ENCODE measurements at regions not wholly inside any gene's neighbourhood (a gene's known extent, or its start where the extent isn't known, plus 50 kb on each side); places are given as distances from the start of the nearest gene placed in this dataset.

DNA sequence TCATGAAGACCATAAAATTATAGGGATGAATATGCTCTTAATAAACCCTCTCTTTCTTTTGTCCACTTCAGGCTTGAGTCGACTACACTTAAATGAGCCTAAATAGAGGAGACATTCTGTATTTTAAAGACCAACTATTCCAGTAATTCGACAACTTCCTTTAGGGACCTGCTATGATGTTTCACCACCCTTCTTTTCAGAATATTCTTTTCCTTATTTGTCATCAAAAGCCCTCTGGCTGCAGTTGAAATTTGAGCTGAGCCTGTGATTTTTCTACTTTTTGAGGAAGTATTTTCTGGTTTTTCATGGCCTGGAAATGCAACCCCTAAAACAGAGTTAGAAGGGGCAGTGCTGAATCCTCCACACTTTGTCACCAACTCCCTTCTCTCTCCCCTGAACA, 287.0 kb downstream of the EPHA4 start (continued):
- TF ChIP-seq MYBL2 (CRISPR knock-in tag; IDR thresholded peaks at IDR 0.05) (no peak), RORB (CRISPR knock-in tag; IDR thresholded peaks at IDR 0.05) (no peak), FOXJ3 (CRISPR knock-in tag; IDR thresholded peaks at IDR 0.05; ENCODE audit: borderline replicate concordance) (no peak), FOXP1 (CRISPR knock-in tag; IDR thresholded peaks at IDR 0.05; ENCODE audit: borderline replicate concordance) (no peak)
- TF ChIP-seq, protein P1, sequence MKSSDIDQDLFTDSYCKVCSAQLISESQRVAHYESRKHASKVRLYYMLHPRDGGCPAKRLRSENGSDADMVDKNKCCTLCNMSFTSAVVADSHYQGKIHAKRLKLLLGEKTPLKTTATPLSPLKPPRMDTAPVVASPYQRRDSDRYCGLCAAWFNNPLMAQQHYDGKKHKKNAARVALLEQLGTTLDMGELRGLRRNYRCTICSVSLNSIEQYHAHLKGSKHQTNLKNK (CRISPR knock-in tag; IDR thresholded peaks at IDR 0.05) = no peak

DNA sequence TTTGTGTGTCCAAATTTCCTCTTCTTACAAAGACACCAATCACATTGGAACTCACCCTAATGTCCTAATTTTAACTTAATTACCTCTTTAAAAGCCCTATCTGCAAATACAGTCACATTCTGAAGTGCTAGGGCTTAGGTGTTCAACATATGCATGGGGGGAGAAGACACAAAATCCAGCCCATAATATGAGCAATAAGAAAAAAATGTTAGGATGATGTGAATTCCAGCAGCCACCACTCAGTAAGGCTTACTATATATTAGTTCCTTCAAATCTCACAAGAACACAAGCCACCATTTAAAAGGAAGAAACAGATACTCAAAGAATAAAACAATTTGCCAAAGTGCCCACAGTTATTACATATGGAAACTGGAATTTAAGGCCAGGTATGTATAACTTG, 285.7 kb downstream of the EPHA4 start:
- Mint-ChIP-seq H3K36me3 (no peaks in the 10 kb centered on the region), H3K4me3 (no peak overlapping the region), H3K27me3 (ENCODE audit: low read depth) (no peaks in the 10 kb centered on the region), H3K4me1 (peaks cover 31% of the 10 kb centered on the region), H3K27ac (no peak overlapping the region), H3K9me3 (no peaks in the 10 kb centered on the region)
- TF ChIP-seq CBFB (CRISPR knock-in tag; IDR thresholded peaks at IDR 0.05; ENCODE audit: low read depth) = no peak
- TF ChIP-seq, protein P2, sequence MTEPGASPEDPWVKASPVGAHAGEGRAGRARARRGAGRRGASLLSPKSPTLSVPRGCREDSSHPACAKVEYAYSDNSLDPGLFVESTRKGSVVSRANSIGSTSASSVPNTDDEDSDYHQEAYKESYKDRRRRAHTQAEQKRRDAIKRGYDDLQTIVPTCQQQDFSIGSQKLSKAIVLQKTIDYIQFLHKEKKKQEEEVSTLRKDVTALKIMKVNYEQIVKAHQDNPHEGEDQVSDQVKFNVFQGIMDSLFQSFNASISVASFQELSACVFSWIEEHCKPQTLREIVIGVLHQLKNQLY (CRISPR knock-in tag; IDR thresholded peaks at IDR 0.05) = no peak
- TF ChIP-seq TEAD1 (CRISPR knock-in tag; IDR thresholded peaks at IDR 0.05) = no peak
- TF ChIP-seq, protein P3, sequence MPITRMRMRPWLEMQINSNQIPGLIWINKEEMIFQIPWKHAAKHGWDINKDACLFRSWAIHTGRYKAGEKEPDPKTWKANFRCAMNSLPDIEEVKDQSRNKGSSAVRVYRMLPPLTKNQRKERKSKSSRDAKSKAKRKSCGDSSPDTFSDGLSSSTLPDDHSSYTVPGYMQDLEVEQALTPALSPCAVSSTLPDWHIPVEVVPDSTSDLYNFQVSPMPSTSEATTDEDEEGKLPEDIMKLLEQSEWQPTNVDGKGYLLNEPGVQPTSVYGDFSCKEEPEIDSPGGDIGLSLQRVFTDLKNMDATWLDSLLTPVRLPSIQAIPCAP (CRISPR knock-in tag; IDR thresholded peaks at IDR 0.05) = no peak
- TF ChIP-seq NR2C2 (CRISPR knock-in tag; IDR thresholded peaks at IDR 0.05) = no peak
- TF ChIP-seq NFATC4 (CRISPR knock-in tag; IDR thresholded peaks at IDR 0.05) = no peak
- TF ChIP-seq, protein P4, sequence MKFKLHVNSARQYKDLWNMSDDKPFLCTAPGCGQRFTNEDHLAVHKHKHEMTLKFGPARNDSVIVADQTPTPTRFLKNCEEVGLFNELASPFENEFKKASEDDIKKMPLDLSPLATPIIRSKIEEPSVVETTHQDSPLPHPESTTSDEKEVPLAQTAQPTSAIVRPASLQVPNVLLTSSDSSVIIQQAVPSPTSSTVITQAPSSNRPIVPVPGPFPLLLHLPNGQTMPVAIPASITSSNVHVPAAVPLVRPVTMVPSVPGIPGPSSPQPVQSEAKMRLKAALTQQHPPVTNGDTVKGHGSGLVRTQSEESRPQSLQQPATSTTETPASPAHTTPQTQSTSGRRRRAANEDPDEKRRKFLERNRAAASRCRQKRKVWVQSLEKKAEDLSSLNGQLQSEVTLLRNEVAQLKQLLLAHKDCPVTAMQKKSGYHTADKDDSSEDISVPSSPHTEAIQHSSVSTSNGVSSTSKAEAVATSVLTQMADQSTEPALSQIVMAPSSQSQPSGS (CRISPR knock-in tag; IDR thresholded peaks at IDR 0.05; ENCODE audit: borderline replicate concordance, low read depth) = no peak
- no peak for TF ChIP-seq GRHL2 (CRISPR knock-in tag; IDR thresholded peaks at IDR 0.05; ENCODE audit: insufficient replicate concordance, severe bottlenecking)
- no peak for DNase-seq (ENCODE audit: low spot score)
- ChIA-PET CTCF (no interaction called here), POLR2A (no interaction called here)
- no peak for ATAC-seq

DNA sequence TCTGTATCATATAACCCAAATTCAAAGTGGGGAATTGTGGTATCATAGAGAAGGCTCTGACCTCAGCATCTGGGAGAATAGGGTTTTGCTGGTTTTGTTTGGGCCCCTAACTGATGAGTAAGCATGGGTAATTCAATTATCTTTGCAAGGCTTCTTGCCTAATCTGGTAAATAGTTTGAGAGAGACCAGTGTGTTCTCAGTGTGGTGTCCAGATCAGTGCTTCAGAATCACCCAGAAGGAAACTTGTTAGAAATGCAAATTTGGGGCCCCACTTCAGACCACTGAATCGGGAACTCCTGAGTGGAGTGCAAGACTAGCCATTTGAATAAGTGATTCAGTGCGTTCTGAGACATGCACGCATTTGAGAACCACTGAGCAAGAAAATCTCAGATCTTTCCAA, 282.7 kb downstream of the EPHA4 start:
- Mint-ChIP-seq H3K4me3 (no peak overlapping the region), H3K27ac (no peak overlapping the region), H3K9me3 (no peaks in the 10 kb centered on the region), H3K27me3 (ENCODE audit: low read depth) (no peaks in the 10 kb centered on the region), H3K4me1 (peaks cover 17% of the 10 kb centered on the region), H3K36me3 (no peaks in the 10 kb centered on the region)
- CTCF ChIA-PET = no interaction called here
- DNase-seq (ENCODE audit: low spot score) (no peak), ATAC-seq (no peak)
- POLR2A ChIA-PET = interaction anchor here (0.6 kb wide), 1 partner anchor 241 kb away, joined by 3 read pairs; no protein-coding TSS in a partner anchor
- TF ChIP-seq, protein P5, sequence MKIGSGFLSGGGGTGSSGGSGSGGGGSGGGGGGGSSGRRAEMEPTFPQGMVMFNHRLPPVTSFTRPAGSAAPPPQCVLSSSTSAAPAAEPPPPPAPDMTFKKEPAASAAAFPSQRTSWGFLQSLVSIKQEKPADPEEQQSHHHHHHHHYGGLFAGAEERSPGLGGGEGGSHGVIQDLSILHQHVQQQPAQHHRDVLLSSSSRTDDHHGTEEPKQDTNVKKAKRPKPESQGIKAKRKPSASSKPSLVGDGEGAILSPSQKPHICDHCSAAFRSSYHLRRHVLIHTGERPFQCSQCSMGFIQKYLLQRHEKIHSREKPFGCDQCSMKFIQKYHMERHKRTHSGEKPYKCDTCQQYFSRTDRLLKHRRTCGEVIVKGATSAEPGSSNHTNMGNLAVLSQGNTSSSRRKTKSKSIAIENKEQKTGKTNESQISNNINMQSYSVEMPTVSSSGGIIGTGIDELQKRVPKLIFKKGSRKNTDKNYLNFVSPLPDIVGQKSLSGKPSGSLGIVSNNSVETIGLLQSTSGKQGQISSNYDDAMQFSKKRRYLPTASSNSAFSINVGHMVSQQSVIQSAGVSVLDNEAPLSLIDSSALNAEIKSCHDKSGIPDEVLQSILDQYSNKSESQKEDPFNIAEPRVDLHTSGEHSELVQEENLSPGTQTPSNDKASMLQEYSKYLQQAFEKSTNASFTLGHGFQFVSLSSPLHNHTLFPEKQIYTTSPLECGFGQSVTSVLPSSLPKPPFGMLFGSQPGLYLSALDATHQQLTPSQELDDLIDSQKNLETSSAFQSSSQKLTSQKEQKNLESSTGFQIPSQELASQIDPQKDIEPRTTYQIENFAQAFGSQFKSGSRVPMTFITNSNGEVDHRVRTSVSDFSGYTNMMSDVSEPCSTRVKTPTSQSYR (CRISPR knock-in tag; IDR thresholded peaks at IDR 0.05) = no peak
- TF ChIP-seq TEAD4 (CRISPR knock-in tag; IDR thresholded peaks at IDR 0.05) (no peak), ELF4 (CRISPR knock-in tag; IDR thresholded peaks at IDR 0.05; ENCODE audit: low read depth) (no peak), TCF7 (CRISPR knock-in tag; IDR thresholded peaks at IDR 0.05; ENCODE audit: low read depth) (no peak)

All from WTC11 (cell line).